Epithelial cell of proximal tubule (primary cell): ENCODE measurements at regions not wholly inside any gene's neighbourhood (a gene's known extent, or its start where the extent isn't known, plus 50 kb on each side); places are given as distances from the start of the nearest gene placed in this dataset.

Experiments used
- DNase-seq: peaks from one replicate; pipeline ENCODE4 v3.0.0-alpha.2; 2011; ENCODE audit warnings: low read depth
- H3K4me3 ChIP-seq: 2 replicates; pipeline ENCODE4 v1.5.1; 2011; ENCODE audit warnings: low read depth, mild to moderate bottlenecking, low read length
- TF ChIP-seq, protein P1 (sequence below): conservative IDR thresholded peaks from 2 replicates; pipeline ENCODE4 v1.5.1; 2012; ENCODE audit warnings: low read depth, mild to moderate bottlenecking, low read length

DNA sequence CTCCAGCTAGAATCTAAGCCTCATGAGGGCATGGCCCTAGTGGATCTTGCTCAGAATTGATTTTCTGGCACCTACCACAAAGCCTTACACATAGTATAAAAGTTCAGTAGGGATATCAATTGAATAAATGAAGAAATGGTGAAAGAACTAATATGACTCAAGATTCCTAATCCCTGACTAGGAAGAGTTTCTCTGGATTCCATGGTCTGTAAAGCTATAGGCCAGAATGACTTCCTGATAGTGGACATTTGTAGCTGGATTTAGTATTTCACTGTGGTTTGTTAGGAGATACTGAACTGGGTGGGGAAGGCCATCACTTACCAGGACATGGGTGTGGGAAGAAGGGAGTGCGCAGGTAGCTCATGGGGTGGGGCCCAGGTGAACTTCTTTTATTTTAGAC, 168.9 kb downstream of the RAP2B start:
- TF ChIP-seq, protein P1, sequence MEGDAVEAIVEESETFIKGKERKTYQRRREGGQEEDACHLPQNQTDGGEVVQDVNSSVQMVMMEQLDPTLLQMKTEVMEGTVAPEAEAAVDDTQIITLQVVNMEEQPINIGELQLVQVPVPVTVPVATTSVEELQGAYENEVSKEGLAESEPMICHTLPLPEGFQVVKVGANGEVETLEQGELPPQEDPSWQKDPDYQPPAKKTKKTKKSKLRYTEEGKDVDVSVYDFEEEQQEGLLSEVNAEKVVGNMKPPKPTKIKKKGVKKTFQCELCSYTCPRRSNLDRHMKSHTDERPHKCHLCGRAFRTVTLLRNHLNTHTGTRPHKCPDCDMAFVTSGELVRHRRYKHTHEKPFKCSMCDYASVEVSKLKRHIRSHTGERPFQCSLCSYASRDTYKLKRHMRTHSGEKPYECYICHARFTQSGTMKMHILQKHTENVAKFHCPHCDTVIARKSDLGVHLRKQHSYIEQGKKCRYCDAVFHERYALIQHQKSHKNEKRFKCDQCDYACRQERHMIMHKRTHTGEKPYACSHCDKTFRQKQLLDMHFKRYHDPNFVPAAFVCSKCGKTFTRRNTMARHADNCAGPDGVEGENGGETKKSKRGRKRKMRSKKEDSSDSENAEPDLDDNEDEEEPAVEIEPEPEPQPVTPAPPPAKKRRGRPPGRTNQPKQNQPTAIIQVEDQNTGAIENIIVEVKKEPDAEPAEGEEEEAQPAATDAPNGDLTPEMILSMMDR = no peak
- H3K4me3 ChIP-seq = no peak overlapping the region
- DNase-seq = no peak

DNA sequence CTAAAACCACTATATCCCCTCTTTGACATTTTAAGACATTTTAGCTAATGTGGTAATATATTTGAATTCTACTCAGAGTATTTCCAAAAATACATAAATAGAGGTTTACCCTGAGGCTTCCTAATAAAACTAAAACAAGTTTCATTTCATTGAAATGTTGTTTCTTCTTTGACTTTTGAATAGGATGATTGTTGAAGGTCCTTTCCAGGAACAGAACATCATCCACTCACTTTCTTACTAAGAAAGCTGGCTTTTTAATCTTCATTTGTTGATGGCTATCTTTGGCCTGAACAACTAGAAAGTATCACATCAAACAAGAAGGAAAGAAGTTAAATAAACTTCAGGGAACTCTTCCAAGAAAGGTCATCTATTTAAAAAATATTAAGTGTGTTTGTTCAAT, 169.7 kb downstream of the RAP2B start:
- TF ChIP-seq, protein P1 = no peak
- no peak for DNase-seq
- no peak overlapping the region for H3K4me3 ChIP-seq

DNA sequence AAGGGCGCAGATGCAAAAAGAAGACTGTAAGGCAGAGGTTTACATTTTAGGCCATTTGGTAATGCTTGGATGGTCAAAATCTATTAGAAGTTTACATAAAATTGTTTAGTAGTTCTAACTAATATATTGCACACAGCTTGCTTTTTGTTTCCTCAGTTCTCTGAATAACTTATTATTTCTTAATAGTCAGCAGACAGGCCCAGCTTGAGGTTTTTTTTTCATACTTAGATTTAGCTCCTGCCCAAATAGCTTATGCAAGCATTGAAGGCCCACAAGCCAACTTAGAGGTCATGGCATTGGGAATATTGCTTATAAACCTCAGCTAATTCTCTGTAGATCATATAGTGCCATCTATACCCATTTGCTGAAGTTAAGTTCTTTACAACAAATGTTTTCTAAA, 172.5 kb downstream of the RAP2B start:
- TF ChIP-seq, protein P1 = no peak
- H3K4me3 ChIP-seq = no peak overlapping the region
- DNase-seq = no peak

DNA sequence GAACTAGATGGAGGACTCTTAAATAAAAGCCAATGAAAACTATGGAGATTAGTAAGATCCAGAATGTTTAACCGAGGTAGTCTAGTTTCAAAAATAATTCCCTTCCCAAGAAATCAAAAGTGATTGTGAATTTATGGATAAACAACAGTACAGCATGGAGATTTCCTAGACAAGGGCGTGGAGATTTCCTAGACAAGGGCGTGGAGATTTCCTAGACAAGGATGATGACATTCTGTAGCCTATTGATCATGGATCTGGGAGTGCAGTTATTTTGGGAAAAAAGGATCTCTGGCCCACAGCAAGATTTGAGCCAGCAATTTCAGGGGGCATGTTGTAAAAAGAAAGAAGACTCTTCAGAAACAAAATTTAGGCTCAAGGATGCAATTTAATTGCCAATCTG, 175.3 kb downstream of the RAP2B start:
- DNase-seq = no peak
- H3K4me3 ChIP-seq = no peak overlapping the region
- TF ChIP-seq, protein P1 = no peak

DNA sequence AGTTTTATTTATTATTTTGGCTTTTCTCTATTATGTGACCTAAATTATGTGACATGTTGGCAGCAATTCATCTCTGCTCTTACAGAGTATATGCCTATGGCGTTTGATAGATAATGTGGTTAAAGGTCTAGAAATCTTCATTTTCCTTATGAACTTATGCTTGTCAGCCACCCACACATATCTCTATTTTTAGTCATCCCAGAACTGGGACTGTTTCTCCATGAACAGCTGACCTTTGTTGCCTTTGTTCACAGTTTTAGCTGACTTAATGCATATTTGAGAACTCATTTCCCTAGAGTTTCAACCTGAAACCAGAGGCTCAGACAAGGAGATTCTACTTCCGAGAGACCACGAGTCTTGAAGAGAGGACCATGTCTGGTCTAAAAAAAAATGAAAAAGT, 176.5 kb downstream of the RAP2B start:
- TF ChIP-seq, protein P1 = no peak
- no peak for DNase-seq
- H3K4me3 ChIP-seq = no peak overlapping the region

DNA sequence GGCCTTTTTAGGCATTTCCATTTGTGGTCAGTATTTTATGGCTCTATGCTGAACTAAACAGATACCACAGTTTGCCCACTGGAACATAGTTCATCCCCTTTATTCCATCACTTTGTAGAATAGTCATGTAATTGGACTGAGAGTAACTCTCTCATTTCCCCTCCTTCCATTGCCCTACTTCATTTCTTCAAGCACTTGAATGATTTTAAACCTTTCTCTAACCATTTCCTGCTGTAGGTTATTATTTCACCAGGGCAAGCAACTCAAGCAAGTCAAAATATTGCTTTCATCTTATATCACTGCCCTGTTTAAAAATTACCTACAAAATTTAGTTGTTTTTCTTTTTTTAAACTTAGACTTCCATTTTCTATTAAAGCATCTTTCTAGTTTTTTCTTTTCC, 177.0 kb downstream of the RAP2B start:
- no peak for DNase-seq
- TF ChIP-seq, protein P1 = no peak
- no peak overlapping the region for H3K4me3 ChIP-seq

DNA sequence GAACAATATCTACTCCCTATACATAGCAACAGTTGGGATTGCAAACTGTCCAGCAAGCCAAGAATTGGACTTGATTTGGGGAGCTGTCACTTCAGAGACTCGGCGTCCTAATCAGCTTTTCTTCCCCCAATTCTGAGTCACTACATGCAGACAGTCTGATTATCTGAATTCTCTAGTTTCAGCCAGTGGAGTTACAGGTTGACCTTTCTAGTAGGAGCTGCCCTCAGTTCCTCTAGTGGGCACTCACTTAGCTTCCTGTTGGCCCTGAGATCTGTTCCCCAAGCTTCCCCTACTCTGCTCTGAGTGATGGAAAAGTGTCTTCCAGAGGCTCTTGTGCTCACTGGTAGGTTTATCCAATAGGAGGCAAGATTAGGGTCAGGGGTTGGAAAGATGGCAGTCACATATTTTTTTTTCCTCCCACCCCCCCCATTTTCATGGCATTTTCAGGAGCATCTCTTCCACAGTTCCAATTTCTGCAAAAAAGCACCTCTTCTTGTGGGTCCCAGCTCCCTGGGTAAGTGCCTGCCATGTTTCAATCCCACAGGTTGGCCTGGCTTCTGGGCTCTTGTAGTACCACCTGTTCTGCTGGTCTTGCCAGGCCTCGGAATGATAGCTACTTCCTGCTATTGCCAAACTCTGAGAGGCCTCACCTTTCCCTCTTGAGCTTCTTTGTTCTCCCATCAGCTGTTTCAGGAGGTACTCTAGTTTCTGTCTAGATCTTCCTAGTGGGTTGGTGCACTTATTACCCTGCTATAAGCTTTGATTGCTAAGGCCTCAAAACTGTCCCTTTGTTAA, 182.2 kb downstream of the RAP2B start:
- TF ChIP-seq, protein P1 = no peak
- DNase-seq = no peak
- H3K4me3 ChIP-seq = no peak overlapping the region
